ENCODE measurements at regions not wholly inside any gene's neighbourhood (a gene's known extent, or its start where the extent isn't known, plus 50 kb on each side); places are given as distances from the start of the nearest gene placed in this dataset.

- Histone ChIP-seq H3K4me3 (no peak overlapping the region), H3K9me1 (ENCODE audit: control insufficient read depth, insufficient read depth, low read length) (no peaks in the 10 kb centered on the region), H4K20me1 (replicated peaks; ENCODE audit: control insufficient read depth, insufficient read depth, low read length) (no peaks in the 10 kb centered on the region), H3K4me1 (replicated peaks in 1 of 2; ENCODE audit: control insufficient read depth in 2 of 2, insufficient read depth in 2 of 2, low read length in 2 of 2) (no peaks in the 10 kb centered on the region), H2AFZ (ENCODE audit: low read depth, low read length) (no peak overlapping the region), H3K4me2 (ENCODE audit: insufficient read depth, low read length) (no peak overlapping the region), H3K79me2 (ENCODE audit: control insufficient read depth, insufficient read depth, low read length) (no peaks in the 10 kb centered on the region), H3K36me3 (ENCODE audit: control insufficient read depth, insufficient read depth, low read length) (no peaks in the 10 kb centered on the region), H3K27ac (ENCODE audit: extremely low read depth, low read depth, low read length) (no peak overlapping the region), H3K9ac (ENCODE audit: insufficient read depth in 1 of 2, low read depth in 2 of 2, low read length in 2 of 2) (no peak overlapping the region), H3K9me3 (replicated peaks; ENCODE audit: control insufficient read depth, insufficient read depth, low read depth, low read length) (no peaks in the 10 kb centered on the region), H3K27me3 (ENCODE audit: control insufficient read depth in 2 of 2, insufficient read depth in 2 of 2, low read length in 2 of 2) (peaks cover 0 to 13% of the 10 kb centered on the region in 2 experiments; a peak in 1 of 5 replicates)
- 0% methylated on average over 3 of the region's 4 CpGs for WGBS (ENCODE audit: insufficient coverage, low coverage, missing lambda C conversion rate)
- no peak for ATAC-seq
- in situ Hi-C loops (cut with MboI), result no loop called here
- BruUV-seq (replicated peaks), result no TSS peak
- no peak for FAIRE-seq
- ChIA-PET CTCF (ENCODE audit: low intra/inter-chr PET ratio) (no interaction called here), POLR2A (no interaction called here)
- intact Hi-C loops (cut with micrococcal nuclease), result no loop called here
- TF ChIP-seq WHSC1 (IDR thresholded peaks at IDR 0.05; ENCODE audit: low read length) (no peak), ZFP30 (CRISPR knock-in tag; IDR thresholded peaks at IDR 0.05; ENCODE audit: borderline replicate concordance) (no peak), RFX7 (CRISPR knock-in tag; IDR thresholded peaks at IDR 0.05) (no peak), FOXP1 (CRISPR knock-in tag; IDR thresholded peaks at IDR 0.05) (no peak), TCFL5 (CRISPR knock-in tag; conservative IDR thresholded peaks at IDR 0.05) (no peak), TRIM25 (IDR thresholded peaks at IDR 0.05; ENCODE audit: borderline replicate concordance) (no peak), ZBTB7A (IDR thresholded peaks at IDR 0.05; ENCODE audit: borderline replicate concordance, control insufficient read depth, low read depth, low read length) (no peak), SP1 (CRISPR knock-in tag; IDR thresholded peaks at IDR 0.05) (no peak), HNRNPUL1 (IDR thresholded peaks at IDR 0.05; ENCODE audit: low read length) (no peak), SRSF7 (optimal IDR thresholded peaks at IDR 0.05; ENCODE audit: low read depth, low read length) (no peak)
- DNase-seq (ENCODE audit: extremely low read depth in 1 of 4, low spot score in 3 of 4), result no peak
Observed at GRCh38 chr12:11509326-11509725, 114.0 kb upstream of the PRB2 start.

Measured in K562 (cell line).